CD4-positive, alpha-beta memory T cell (primary cell): ENCODE measurements at regions not wholly inside any gene's neighbourhood (a gene's known extent, or its start where the extent isn't known, plus 50 kb on each side); places are given as distances from the start of the nearest gene placed in this dataset.
A peak's percentile ranks its signal among the peaks of the same experiment; 100 is the strongest.

Experiments
- CTCF ChIA-PET: fragments of 350-600 bp; sonication (Branson Sonifier 250); formaldehyde crosslinking; loops from one replicate; lab custom pipeline; 2021; ENCODE audit warnings: inconsistent platforms; ENCODE audit not compliant: partially characterized antibody; lab: Charles Lee
- POLR2A ChIA-PET: fragments of 350-600 bp; sonication (Branson Sonifier 250); formaldehyde crosslinking; loops from one replicate; lab custom pipeline; 2021; ENCODE audit not compliant: partially characterized antibody; lab: Charles Lee
- DNase-seq, 5 donors: peaks; one replicate each; pipeline versions ENCODE4 v3.0.0 to v3.0.0-alpha.2; 2020 to 2022; ENCODE audit warnings: mixed read lengths in 1 of 5
- H3K27ac ChIP-seq: one replicate; pipeline ENCODE4 v1.7.0; 2013; ENCODE audit warnings: low read depth, low read length
- H3K27me3 ChIP-seq: 2 replicates; pipeline ENCODE4 v1.7.0; 2013; ENCODE audit warnings: mild to moderate bottlenecking, low read length, moderate library complexity; ENCODE audit not compliant: insufficient read depth
- H3K36me3 ChIP-seq: 2 replicates; pipeline ENCODE4 v1.7.0; 2013; ENCODE audit warnings: mild to moderate bottlenecking, low read length, moderate library complexity; ENCODE audit not compliant: insufficient read depth
- H3K4me1 ChIP-seq: 2 replicates; pipeline ENCODE4 v1.7.0; 2013; ENCODE audit warnings: mild to moderate bottlenecking, low read length, moderate library complexity; ENCODE audit not compliant: insufficient read depth
- H3K4me3 ChIP-seq, 2 donors: one replicate each; pipeline ENCODE4 v1.7.0; 2013; ENCODE audit warnings: low read length in 2 of 2, mild to moderate bottlenecking in 1 of 2
- H3K9me3 ChIP-seq, 2 donors: one replicate each; pipeline ENCODE4 v1.7.0; 2013; ENCODE audit warnings: low read length in 2 of 2, control low read depth in 1 of 2; ENCODE audit not compliant: control insufficient read depth in 1 of 2
- H3K27ac Mint-ChIP-seq, 7 donors: one replicate each; pipeline ENCODE4 v1.8.0; 2020 to 2021; ENCODE audit warnings: mixed read lengths in 7 of 7, mild to moderate bottlenecking in 6 of 7, inconsistent platforms in 3 of 7, moderate library complexity in 3 of 7
- H3K27me3 Mint-ChIP-seq, 2 donors: one replicate each; pipeline ENCODE4 v1.8.0; 2020 to 2021; ENCODE audit warnings: mixed read lengths in 2 of 2
- H3K36me3 Mint-ChIP-seq, 2 donors: one replicate each; pipeline ENCODE4 v1.8.0; 2020 to 2021; ENCODE audit warnings: mixed read lengths in 2 of 2, inconsistent platforms in 1 of 2, mild to moderate bottlenecking in 1 of 2
- H3K4me1 Mint-ChIP-seq, 4 donors: one replicate each; pipeline ENCODE4 v1.8.0; 2020 to 2021; ENCODE audit warnings: mixed read lengths in 4 of 4, mild to moderate bottlenecking in 1 of 4
- H3K4me3 Mint-ChIP-seq, 8 donors: one replicate each; pipeline ENCODE4 v1.8.0; 2020 to 2021; ENCODE audit warnings: mixed read lengths in 8 of 8, mild to moderate bottlenecking in 7 of 8, moderate library complexity in 6 of 8, inconsistent platforms in 3 of 8
- H3K9me3 Mint-ChIP-seq, 8 donors: one replicate each; pipeline ENCODE4 v1.8.0; 2020 to 2021; ENCODE audit warnings: mixed read lengths in 8 of 8, mild to moderate bottlenecking in 5 of 8, inconsistent platforms in 3 of 8, moderate library complexity in 1 of 8
- intact Hi-C: fragments of 100-400 bp; cut with micrococcal nuclease; formaldehyde crosslinking; loops from one replicate; pipeline ENCODE4 v1.15.1; 2023

DNA sequence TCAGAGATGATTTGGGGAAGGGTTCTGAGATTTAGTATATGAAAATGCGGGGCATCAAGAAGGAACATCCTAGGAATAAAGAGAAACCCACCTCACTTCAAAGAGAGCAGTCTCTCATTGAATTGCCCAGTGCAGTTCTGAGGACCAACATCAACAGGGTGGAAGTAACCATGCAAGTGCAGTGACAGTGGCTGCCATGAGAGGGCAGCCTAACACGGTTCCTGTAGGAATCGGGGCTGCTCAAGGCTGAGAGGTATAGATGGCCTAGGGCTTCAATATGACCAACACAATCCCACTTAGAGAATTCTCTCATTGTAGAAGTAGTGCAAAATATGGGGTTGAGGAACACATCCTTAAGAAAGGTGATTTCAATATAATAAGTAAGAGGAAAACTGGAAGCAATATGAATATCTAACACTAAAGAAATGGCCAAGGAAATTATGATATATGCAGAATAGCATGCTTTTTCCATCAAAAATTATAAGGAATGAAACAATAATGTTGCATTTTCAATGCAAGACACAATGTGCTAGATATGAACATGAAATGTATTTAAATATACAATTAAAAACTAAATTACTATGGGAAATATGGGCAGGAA, 51.1 kb upstream of the ARRDC4 start:
- no peaks in the 10 kb centered on the region for H3K36me3 Mint-ChIP-seq
- no peaks in the 10 kb centered on the region for H3K9me3 ChIP-seq
- H3K27ac ChIP-seq, result no peak overlapping the region
- no peak overlapping the region for H3K4me3 Mint-ChIP-seq
- H3K9me3 Mint-ChIP-seq, result peaks cover 0 to 2% (median 0%) of the 10 kb centered on the region in 8 donors
- intact Hi-C loops, result loop anchor here (10.0 kb wide), 1 partner anchor 515 kb away; no protein-coding TSS in a partner anchor
- H3K4me1 ChIP-seq, result no peaks in the 10 kb centered on the region
- peaks cover 0 to 2% (median under 1%) of the 10 kb centered on the region in 4 donors for H3K4me1 Mint-ChIP-seq
- H3K27me3 ChIP-seq, result no peaks in the 10 kb centered on the region
- ChIA-PET POLR2A (no interaction called here), CTCF (interaction anchor here (1.0 to 3.3 kb wide), 4 partner anchors 13 to 269 kb away, joined by 3 to 20 read pairs (median 11); no protein-coding TSS in a partner anchor)
- H3K4me3 ChIP-seq, result no peak overlapping the region
- peak in 4 of 5 donors; percentile 22 to 39 (median 34) for DNase-seq
- peaks cover 0 to 10% of the 10 kb centered on the region in 2 donors for H3K27me3 Mint-ChIP-seq
- no peaks in the 10 kb centered on the region for H3K36me3 ChIP-seq
- H3K27ac Mint-ChIP-seq, result no peak overlapping the region
